GM23338 (cell line): ENCODE measurements at regions not wholly inside any gene's neighbourhood (a gene's known extent, or its start where the extent isn't known, plus 50 kb on each side); places are given as distances from the start of the nearest gene placed in this dataset.

Experiments used
- ATAC-seq: fragments of 200-7000 bp; cut with Tn5 transposase; 3 replicates; pipeline ENCODE4 v1.9.1; 2020
- DNase-seq: peaks from one replicate; pipeline ENCODE4 v3.0.0-alpha.2; 2015; ENCODE audit warnings: low spot score
- H2AFZ ChIP-seq: fragments of 200-600 bp; sonication (generic); 2 replicates; pipeline ENCODE4 v1.8.0; 2016; ENCODE audit warnings: antibody characterized with exemption, mild to moderate bottlenecking, moderate library complexity
- H3F3A ChIP-seq: fragments of 200-600 bp; sonication (generic); replicated peaks from 2 replicates; pipeline ENCODE4 v1.8.0; 2017; ENCODE audit warnings: antibody characterized with exemption, mixed run types, low read depth
- H3K27ac ChIP-seq: fragments of 200-600 bp; sonication (generic); 2 replicates; pipeline ENCODE4 v1.6.1; 2016; ENCODE audit warnings: low read depth
- H3K27me3 ChIP-seq: fragments of 200-600 bp; sonication (generic); 2 replicates; pipeline ENCODE4 v1.8.0; 2016; ENCODE audit warnings: mild to moderate bottlenecking, mixed run types, moderate library complexity; ENCODE audit not compliant: insufficient read depth
- H3K36me3 ChIP-seq: fragments of 200-600 bp; sonication (generic); 2 replicates; pipeline ENCODE4 v1.8.0; 2016; ENCODE audit warnings: mild to moderate bottlenecking; ENCODE audit not compliant: insufficient read depth
- H3K4me1 ChIP-seq: fragments of 200-600 bp; sonication (generic); 2 replicates; pipeline ENCODE4 v1.8.0; 2016; ENCODE audit warnings: mild to moderate bottlenecking, moderate library complexity; ENCODE audit not compliant: insufficient read depth
- H3K4me2 ChIP-seq: fragments of 200-600 bp; sonication (generic); 2 replicates; pipeline ENCODE4 v1.7.1; 2017; ENCODE audit warnings: mixed run types
- H3K4me3 ChIP-seq: fragments of 200-600 bp; sonication (generic); 2 replicates; pipeline ENCODE4 v1.6.1; 2016; ENCODE audit warnings: mixed run types
- H3K79me2 ChIP-seq: fragments of 200-600 bp; sonication (generic); replicated peaks from 2 replicates; pipeline ENCODE4 v1.8.0; 2017; ENCODE audit warnings: mild to moderate bottlenecking; ENCODE audit not compliant: insufficient read depth
- H3K9me2 ChIP-seq: fragments of 200-600 bp; sonication (generic); 2 replicates; pipeline ENCODE4 v1.8.0; 2017; ENCODE audit not compliant: insufficient read depth
- H4K20me1 ChIP-seq: fragments of 200-600 bp; sonication (generic); replicated peaks from 2 replicates; pipeline ENCODE4 v1.8.0; 2017; ENCODE audit warnings: mild to moderate bottlenecking; ENCODE audit not compliant: insufficient read depth
- H3K27ac Mint-ChIP-seq: 2 replicates; pipeline ENCODE4 v1.8.0; 2020; ENCODE audit warnings: inconsistent platforms, mild to moderate bottlenecking, moderate library complexity, mixed read lengths
- H3K27me3 Mint-ChIP-seq: 3 replicates; pipeline ENCODE4 v1.8.0; 2022; ENCODE audit warnings: low read depth, mild to moderate bottlenecking, moderate library complexity, mixed read lengths, inconsistent platforms; ENCODE audit not compliant: insufficient read depth, poor library complexity
- H3K36me3 Mint-ChIP-seq: 3 replicates; pipeline ENCODE4 v1.8.0; 2021; ENCODE audit warnings: low read depth, mild to moderate bottlenecking, inconsistent platforms, moderate library complexity, mixed read lengths
- H3K4me1 Mint-ChIP-seq: 3 replicates; pipeline ENCODE4 v1.8.0; 2020; ENCODE audit warnings: mild to moderate bottlenecking, inconsistent platforms, mixed read lengths
- H3K4me3 Mint-ChIP-seq: 3 replicates; pipeline ENCODE4 v1.8.0; 2021; ENCODE audit warnings: moderate library complexity, mild to moderate bottlenecking, inconsistent platforms, mixed read lengths
- H3K9me3 Mint-ChIP-seq: 3 replicates; pipeline ENCODE4 v1.8.0; 2020; ENCODE audit warnings: moderate library complexity, mild to moderate bottlenecking, inconsistent platforms, mixed read lengths
- CREB1 ChIP-seq: fragments of 250-450 bp; sonication (Bioruptor Pico); IDR thresholded peaks from 2 replicates; pipeline ENCODE4 v1.5.0; 2020; ENCODE audit warnings: low read depth, mild to moderate bottlenecking, moderate library complexity
- CTCF ChIP-seq, 2 experiments: fragments of 200-600 bp in 1 of 2; sonication (generic) in 1 of 2; conservative IDR thresholded peaks; 2 replicates each; pipeline versions ENCODE4 v1.5.1 to v1.6.1; 2016 to 2017; ENCODE audit warnings: antibody characterized with exemption in 2 of 2, low read depth in 2 of 2, mild to moderate bottlenecking in 2 of 2, moderate library complexity in 1 of 2
- ETS1 ChIP-seq: IDR thresholded peaks from 2 replicates; pipeline ENCODE4 v1.6.1; 2016; ENCODE audit warnings: antibody characterized with exemption
- EZH2 ChIP-seq: fragments of 200-600 bp; sonication (generic); IDR thresholded peaks from one replicate; pipeline ENCODE4 v1.8.0; 2017; ENCODE audit warnings: antibody characterized with exemption, mild to moderate bottlenecking, low read depth; ENCODE audit not compliant: unreplicated experiment
- EZH2phosphoT487 ChIP-seq: fragments of 200-600 bp; sonication (generic); IDR thresholded peaks from one replicate; pipeline ENCODE4 v1.8.1; 2018; ENCODE audit warnings: antibody characterized with exemption; ENCODE audit not compliant: unreplicated experiment
- JUNB ChIP-seq: IDR thresholded peaks from one replicate; pipeline ENCODE4 v1.6.1; 2016; ENCODE audit warnings: antibody characterized with exemption; ENCODE audit not compliant: unreplicated experiment
- NANOG ChIP-seq: IDR thresholded peaks from 2 replicates; pipeline ENCODE4 v1.6.1; 2016; ENCODE audit warnings: antibody characterized with exemption, borderline replicate concordance
- POLR2AphosphoS5 ChIP-seq: IDR thresholded peaks from 2 replicates; pipeline ENCODE4 v1.6.1; 2016; ENCODE audit warnings: antibody characterized with exemption, low read depth
- REST ChIP-seq: IDR thresholded peaks from one replicate; pipeline ENCODE4 v1.6.1; 2018; ENCODE audit warnings: antibody characterized with exemption; ENCODE audit not compliant: unreplicated experiment
- STAT1 ChIP-seq: IDR thresholded peaks from one replicate; pipeline ENCODE4 v1.6.1; 2016; ENCODE audit warnings: antibody characterized with exemption; ENCODE audit not compliant: unreplicated experiment
- ZNF114 ChIP-seq: fragments of 250-450 bp; sonication (Bioruptor Pico); IDR thresholded peaks from 2 replicates; pipeline ENCODE4 v1.5.0; 2020; ENCODE audit warnings: mild to moderate bottlenecking, moderate library complexity
- ZNF331 ChIP-seq: fragments of 250-450 bp; sonication (Bioruptor Pico); IDR thresholded peaks from 2 replicates; pipeline ENCODE4 v1.5.0; 2020; ENCODE audit warnings: low read depth, mild to moderate bottlenecking, moderate library complexity
- ZNF462 ChIP-seq: fragments of 250-450 bp; sonication (Bioruptor Pico); IDR thresholded peaks from 2 replicates; pipeline ENCODE4 v1.5.0; 2020; ENCODE audit warnings: mild to moderate bottlenecking, moderate library complexity

- no peak for TF ChIP-seq ZNF462
- TF ChIP-seq STAT1 = no peak
- TF ChIP-seq POLR2AphosphoS5 = no peak
- TF ChIP-seq CTCF (conservative IDR thresholded peaks at IDR 0.05; ENCODE audit: low read depth in 2 of 2) = no peak
- TF ChIP-seq ZNF114 (CRISPR knock-in tag) = no peak
- TF ChIP-seq EZH2phosphoT487 = no peak
- TF ChIP-seq EZH2 = no peak
- no peak for TF ChIP-seq NANOG
- no peak for TF ChIP-seq CREB1 (CRISPR knock-in tag)
- no peak for TF ChIP-seq JUNB
- TF ChIP-seq ETS1 = no peak
- no peak for TF ChIP-seq ZNF331
- TF ChIP-seq REST = no peak
- Mint-ChIP-seq H3K27ac (no peak overlapping the region), H3K27me3 (peaks cover 7% of the 10 kb centered on the region), H3K9me3 (peaks cover 10% of the 10 kb centered on the region), H3K4me3 (no peak overlapping the region), H3K4me1 (peaks cover 11% of the 10 kb centered on the region), H3K36me3 (peaks cover 5% of the 10 kb centered on the region; the same call in 1 of the 3 replicates)
- ATAC-seq (no peak), DNase-seq (no peak)
- Histone ChIP-seq H3K27me3 (no peaks in the 10 kb centered on the region), H2AFZ (no peak overlapping the region), H3K79me2 (no peaks in the 10 kb centered on the region), H3F3A (no peaks in the 10 kb centered on the region), H3K9me2 (no peaks in the 10 kb centered on the region), H3K36me3 (no peaks in the 10 kb centered on the region), H4K20me1 (no peaks in the 10 kb centered on the region), H3K27ac (no peak overlapping the region), H3K4me3 (no peak overlapping the region), H3K4me1 (0 out of 2 replicates have a peak, but pooled peaks cover 9% of the 10 kb centered on the region), H3K4me2 (no peak overlapping the region)
Observed at GRCh38 chr4:181018472-181018871, 1224.7 kb upstream of the TENM3 start.
